ENCODE measurements at regions not wholly inside any gene's neighbourhood (a gene's known extent, or its start where the extent isn't known, plus 50 kb on each side); places are given as distances from the start of the nearest gene placed in this dataset.

GRCh38 chrX:39648548-39649254 lies 449.1 kb downstream of the BCOR start:
- Histone ChIP-seq H3K36me3 (no peaks in the 10 kb centered on the region), H3K4me1 (no peaks in the 10 kb centered on the region), H3K27me3 (peaks cover 0 to 5% (median 0%) of the 10 kb centered on the region in 4 donors), H3K4me3 (no peak overlapping the region), H3K27ac (no peak overlapping the region), H3K9me3 (no peaks in the 10 kb centered on the region)
- no peak for FAIRE-seq
- DNase-seq, result no peak
- intact Hi-C loops (cut with DNase I), result no loop called here
- TF ChIP-seq CTCF (IDR thresholded peaks at IDR 0.05), result no peak
- ATAC-seq, result no peak
- WGBS, 2 donors, result 70 to 86% methylated on average over 6 of the region's 6 CpGs

- no peak overlapping the region for H3K4me3 ChIP-seq
- no peaks in the 10 kb centered on the region for H3K36me3 ChIP-seq
- 61 to 69% methylated on average over 12 of the region's 12 CpGs for WGBS, 2 donors
- no peak for TF ChIP-seq CTCF (IDR thresholded peaks at IDR 0.05)
- H3K9me3 ChIP-seq, result no peaks in the 10 kb centered on the region
- DNase-seq, result no peak
- no peak overlapping the region for H3K27ac ChIP-seq
- intact Hi-C loops (cut with DNase I), result no loop called here
- no peak for ATAC-seq
- FAIRE-seq, result no peak
- H3K27me3 ChIP-seq, result no peaks in the 10 kb centered on the region
- no peaks in the 10 kb centered on the region for H3K4me1 ChIP-seq
These were observed 446.9 kb downstream of the BCOR start for GRCh38 chrX:39650768-39651347.

- Histone ChIP-seq H3K4me1 (no peaks in the 10 kb centered on the region), H3K27me3 (no peaks in the 10 kb centered on the region), H3K27ac (no peak overlapping the region), H3K36me3 (no peaks in the 10 kb centered on the region), H3K4me3 (no peak overlapping the region), H3K9me3 (no peaks in the 10 kb centered on the region)
- DNase-seq (peak in 1 of 6 donors; percentile 27), ATAC-seq (peak in 1 of 4 donors; percentile 29), FAIRE-seq (no peak)
- intact Hi-C loops (cut with DNase I), result no loop called here
- WGBS, 2 donors, result 47 to 49% methylated on average over 5 of the region's 5 CpGs
- TF ChIP-seq CTCF (IDR thresholded peaks at IDR 0.05), result peak in 1 of 4 donors; percentile 15
These were observed 445.4 kb downstream of the BCOR start for GRCh38 chrX:39652336-39652735.

GRCh38 chrX:39653691-39654090 lies 444.1 kb downstream of the BCOR start:
- Histone ChIP-seq H3K4me3 (no peak overlapping the region), H3K27ac (no peak overlapping the region), H3K27me3 (no peaks in the 10 kb centered on the region), H3K9me3 (no peaks in the 10 kb centered on the region), H3K4me1 (no peaks in the 10 kb centered on the region), H3K36me3 (no peaks in the 10 kb centered on the region)
- no peak for ATAC-seq
- no peak for DNase-seq
- TF ChIP-seq CTCF (IDR thresholded peaks at IDR 0.05), result no peak
- intact Hi-C loops (cut with DNase I), result no loop called here
- no peak for FAIRE-seq
- 19 to 25% methylated on average over 10 of the region's 10 CpGs for WGBS, 2 donors
